ENCODE measurements at regions not wholly inside any gene's neighbourhood (a gene's known extent, or its start where the extent isn't known, plus 50 kb on each side); places are given as distances from the start of the nearest gene placed in this dataset.

- TF ChIP-seq EZH2 (IDR thresholded peaks at IDR 0.05; ENCODE audit: insufficient read depth, low read length) (no peak), CTCF (IDR thresholded peaks at IDR 0.05; ENCODE audit: insufficient read depth, low read depth, low read length) (no peak)
- Histone ChIP-seq H3K9ac (ENCODE audit: low read length) (no peak overlapping the region), H2AFZ (ENCODE audit: low read depth, low read length) (no peak overlapping the region), H3K27ac (ENCODE audit: low read depth, low read length) (no peak overlapping the region), H3K4me1 (ENCODE audit: insufficient read depth, low read length) (no peaks in the 10 kb centered on the region), H4K20me1 (ENCODE audit: insufficient read depth, low read length) (no peaks in the 10 kb centered on the region), H3K9me3 (ENCODE audit: insufficient read depth, low read depth, low read length) (no peaks in the 10 kb centered on the region), H3K4me2 (ENCODE audit: low read length) (no peak overlapping the region), H3K27me3 (ENCODE audit: insufficient read depth, low read length) (no peaks in the 10 kb centered on the region), H3K36me3 (ENCODE audit: insufficient read depth, low read length) (no peaks in the 10 kb centered on the region), H3K79me2 (ENCODE audit: insufficient read depth, low read length) (no peaks in the 10 kb centered on the region), H3K4me3 (ENCODE audit: insufficient read depth, low read depth, low read length) (no peak overlapping the region)
- H3K27ac Mint-ChIP-seq (ENCODE audit: unreplicated experiment) = no peak overlapping the region
- H3K4me3 Mint-ChIP-seq (ENCODE audit: unreplicated experiment) = no peak overlapping the region
- FAIRE-seq = no peak
- H3K4me1 Mint-ChIP-seq (ENCODE audit: low read depth, unreplicated experiment) = no peaks in the 10 kb centered on the region
- H3K9me3 Mint-ChIP-seq (ENCODE audit: unreplicated experiment) = no peaks in the 10 kb centered on the region
- no peaks in the 10 kb centered on the region for H3K27me3 Mint-ChIP-seq (ENCODE audit: low read depth, unreplicated experiment)
- no peaks in the 10 kb centered on the region for H3K36me3 Mint-ChIP-seq (ENCODE audit: low read depth, unreplicated experiment)
- DNase-seq (ENCODE audit: low read depth) = no peak
These were observed 361.1 kb upstream of the SLITRK1 start for GRCh38 chr13:84243340-84243739.

DNA sequence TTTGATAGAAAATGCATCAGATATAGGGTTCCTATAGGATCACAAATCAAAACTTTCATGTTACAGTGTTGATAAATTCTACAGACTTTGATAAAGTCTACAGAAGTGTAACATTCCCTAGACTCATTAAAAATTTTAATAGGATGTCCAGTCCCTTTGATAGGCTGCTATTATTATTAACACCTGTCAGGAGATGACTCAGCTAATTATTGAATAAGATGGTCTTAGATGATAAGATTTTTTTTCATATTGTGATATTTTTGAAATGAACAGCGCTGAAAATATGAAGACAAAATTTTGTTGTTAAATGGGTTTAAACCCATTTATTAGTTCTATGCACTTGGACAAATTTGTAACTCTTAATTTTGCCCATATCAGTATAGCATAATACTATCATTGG, 356.8 kb upstream of the SLITRK1 start:
- Histone ChIP-seq H3K4me2 (ENCODE audit: low read length) (no peak overlapping the region), H3K4me1 (ENCODE audit: insufficient read depth, low read length) (no peaks in the 10 kb centered on the region), H3K9ac (ENCODE audit: low read length) (no peak overlapping the region), H3K27ac (ENCODE audit: low read depth, low read length) (no peak overlapping the region), H2AFZ (ENCODE audit: low read depth, low read length) (no peak overlapping the region), H3K9me3 (ENCODE audit: insufficient read depth, low read depth, low read length) (no peaks in the 10 kb centered on the region), H3K36me3 (ENCODE audit: insufficient read depth, low read length) (no peaks in the 10 kb centered on the region), H3K27me3 (ENCODE audit: insufficient read depth, low read length) (no peaks in the 10 kb centered on the region), H3K4me3 (ENCODE audit: insufficient read depth, low read depth, low read length) (no peak overlapping the region), H3K79me2 (ENCODE audit: insufficient read depth, low read length) (no peaks in the 10 kb centered on the region), H4K20me1 (ENCODE audit: insufficient read depth, low read length) (no peaks in the 10 kb centered on the region)
- H3K27me3 Mint-ChIP-seq (ENCODE audit: low read depth, unreplicated experiment) = no peaks in the 10 kb centered on the region
- no peaks in the 10 kb centered on the region for H3K4me1 Mint-ChIP-seq (ENCODE audit: low read depth, unreplicated experiment)
- FAIRE-seq (no peak), DNase-seq (ENCODE audit: low read depth) (no peak)
- TF ChIP-seq EZH2 (IDR thresholded peaks at IDR 0.05; ENCODE audit: insufficient read depth, low read length) (no peak), CTCF (IDR thresholded peaks at IDR 0.05; ENCODE audit: insufficient read depth, low read depth, low read length) (no peak)
- H3K4me3 Mint-ChIP-seq (ENCODE audit: unreplicated experiment) = no peak overlapping the region
- no peaks in the 10 kb centered on the region for H3K36me3 Mint-ChIP-seq (ENCODE audit: low read depth, unreplicated experiment)
- no peaks in the 10 kb centered on the region for H3K9me3 Mint-ChIP-seq (ENCODE audit: unreplicated experiment)
- H3K27ac Mint-ChIP-seq (ENCODE audit: unreplicated experiment) = no peak overlapping the region

GRCh38 chr13:84238381-84238780, 356.1 kb upstream of the SLITRK1 start:
- H3K27me3 ChIP-seq (ENCODE audit: insufficient read depth, low read length) = no peaks in the 10 kb centered on the region
- TF ChIP-seq CTCF (IDR thresholded peaks at IDR 0.05; ENCODE audit: insufficient read depth, low read depth, low read length) (no peak), EZH2 (IDR thresholded peaks at IDR 0.05; ENCODE audit: insufficient read depth, low read length) (no peak)
- H3K9me3 Mint-ChIP-seq (ENCODE audit: unreplicated experiment) = no peaks in the 10 kb centered on the region
- no peak overlapping the region for H3K27ac Mint-ChIP-seq (ENCODE audit: unreplicated experiment)
- no peaks in the 10 kb centered on the region for H4K20me1 ChIP-seq (ENCODE audit: insufficient read depth, low read length)
- H3K9ac ChIP-seq (ENCODE audit: low read length) = no peak overlapping the region
- H2AFZ ChIP-seq (ENCODE audit: low read depth, low read length) = no peak overlapping the region
- no peaks in the 10 kb centered on the region for H3K79me2 ChIP-seq (ENCODE audit: insufficient read depth, low read length)
- H3K27ac ChIP-seq (ENCODE audit: low read depth, low read length) = no peak overlapping the region
- no peaks in the 10 kb centered on the region for H3K27me3 Mint-ChIP-seq (ENCODE audit: low read depth, unreplicated experiment)
- no peaks in the 10 kb centered on the region for H3K4me1 Mint-ChIP-seq (ENCODE audit: low read depth, unreplicated experiment)
- DNase-seq (ENCODE audit: low read depth) (no peak), FAIRE-seq (no peak)
- H3K36me3 ChIP-seq (ENCODE audit: insufficient read depth, low read length) = no peaks in the 10 kb centered on the region
- H3K4me3 Mint-ChIP-seq (ENCODE audit: unreplicated experiment) = no peak overlapping the region
- H3K36me3 Mint-ChIP-seq (ENCODE audit: low read depth, unreplicated experiment) = no peaks in the 10 kb centered on the region
- H3K4me2 ChIP-seq (ENCODE audit: low read length) = no peak overlapping the region
- no peaks in the 10 kb centered on the region for H3K9me3 ChIP-seq (ENCODE audit: insufficient read depth, low read depth, low read length)
- H3K4me1 ChIP-seq (ENCODE audit: insufficient read depth, low read length) = no peaks in the 10 kb centered on the region
- no peak overlapping the region for H3K4me3 ChIP-seq (ENCODE audit: insufficient read depth, low read depth, low read length)

Measured in astrocyte (in vitro differentiated cells and primary cell).